KMS-11 (cell line): ENCODE measurements at regions not wholly inside any gene's neighbourhood (a gene's known extent, or its start where the extent isn't known, plus 50 kb on each side); places are given as distances from the start of the nearest gene placed in this dataset.

Source experiments
- H2AFZ ChIP-seq: fragments of 200-600 bp; sonication (generic); 2 replicates; pipeline ENCODE4 v1.6.1; 2016; ENCODE audit warnings: antibody characterized with exemption, mixed run types, low read depth
- H3K27ac ChIP-seq: fragments of 200-600 bp; sonication (generic); 2 replicates; pipeline ENCODE4 v1.6.1; 2016; ENCODE audit warnings: mild to moderate bottlenecking, mixed run types
- H3K27me3 ChIP-seq: fragments of 200-600 bp; sonication (generic); 2 replicates; pipeline ENCODE4 v1.6.1; 2017; ENCODE audit warnings: mild to moderate bottlenecking, low read depth, mixed run types, moderate library complexity; ENCODE audit not compliant: insufficient read depth
- H3K36me3 ChIP-seq: fragments of 200-600 bp; sonication (generic); 2 replicates; pipeline ENCODE4 v1.6.1; 2017; ENCODE audit warnings: mild to moderate bottlenecking, mixed run types; ENCODE audit not compliant: insufficient read depth
- H3K4me1 ChIP-seq: fragments of 200-600 bp; sonication (generic); 2 replicates; pipeline ENCODE4 v1.6.1; 2016; ENCODE audit warnings: mild to moderate bottlenecking, low read depth, mixed run types; ENCODE audit not compliant: poor library complexity, severe bottlenecking
- H3K4me2 ChIP-seq: fragments of 200-600 bp; sonication (generic); 2 replicates; pipeline ENCODE4 v1.7.0; 2016; ENCODE audit warnings: mild to moderate bottlenecking, mixed run types
- H3K4me3 ChIP-seq: fragments of 200-600 bp; sonication (generic); IDR thresholded peaks from 2 replicates; pipeline ENCODE4 v1.6.1; 2017; ENCODE audit warnings: low read depth, low read length, mixed read lengths; ENCODE audit not compliant: insufficient read depth
- H3K79me2 ChIP-seq: fragments of 200-600 bp; sonication (generic); 2 replicates; pipeline ENCODE4 v1.6.1; 2016; ENCODE audit warnings: low read depth, mixed run types; ENCODE audit not compliant: insufficient read depth
- H3K9ac ChIP-seq: fragments of 200-600 bp; sonication (generic); 2 replicates; pipeline ENCODE4 v1.6.1; 2016; ENCODE audit warnings: mild to moderate bottlenecking, mixed run types
- H4K20me1 ChIP-seq: fragments of 200-600 bp; sonication (generic); 2 replicates; pipeline ENCODE4 v1.6.1; 2016; ENCODE audit warnings: mild to moderate bottlenecking, mixed run types; ENCODE audit not compliant: insufficient read depth
- TF ChIP-seq, protein P1 (sequence below): fragments of 200-600 bp; sonication (generic); conservative IDR thresholded peaks from 2 replicates; pipeline ENCODE4 v1.6.1; 2017; ENCODE audit warnings: low read depth, mild to moderate bottlenecking, antibody characterized with exemption, low read length, moderate library complexity, mixed read lengths

DNA sequence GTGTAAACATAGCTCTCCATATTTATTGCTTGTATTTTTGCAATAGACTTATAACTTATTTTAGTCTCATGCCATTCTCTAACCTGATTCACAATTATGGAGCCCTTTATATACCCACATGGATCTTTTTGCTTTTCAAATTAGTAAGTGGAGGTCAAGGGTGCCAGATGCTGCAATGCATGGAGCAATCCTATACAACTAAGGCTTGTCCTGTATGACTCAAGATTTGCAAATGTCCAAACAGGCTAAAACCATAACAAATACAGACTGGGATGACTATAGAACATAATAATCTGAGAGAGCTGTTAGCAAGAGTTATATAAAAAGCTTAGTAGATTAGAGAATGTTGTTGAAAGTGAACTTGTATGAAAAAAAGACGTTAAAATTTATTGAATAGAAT lies 690.4 kb upstream of the NRXN1 start:
- H3K27ac ChIP-seq, result no peak overlapping the region
- H3K4me2 ChIP-seq, result no peak overlapping the region

DNA sequence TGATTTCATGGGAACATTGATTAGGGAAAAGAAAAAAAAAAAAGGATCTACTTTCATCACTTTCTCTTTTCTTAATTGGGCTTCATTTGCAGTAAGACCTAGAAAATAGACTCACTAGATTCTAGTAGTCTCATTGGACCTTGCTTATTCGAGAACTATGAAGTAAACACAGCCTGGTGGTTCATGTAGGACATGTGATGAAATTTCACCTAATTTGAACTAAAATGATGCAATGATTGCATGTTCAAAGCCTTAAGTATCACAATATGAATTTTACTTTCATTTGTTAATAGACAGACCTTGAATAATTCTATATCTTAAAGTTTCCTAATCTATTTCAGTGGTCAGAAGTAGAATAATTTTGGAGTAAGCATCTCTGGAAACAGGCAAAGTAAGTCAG lies 688.9 kb upstream of the NRXN1 start:
- Histone ChIP-seq H3K9ac (no peak overlapping the region), H3K27ac (no peak overlapping the region), H3K4me3 (no peak overlapping the region), H4K20me1 (no peaks in the 10 kb centered on the region), H3K79me2 (no peaks in the 10 kb centered on the region), H3K4me1 (no peaks in the 10 kb centered on the region), H2AFZ (no peak overlapping the region), H3K27me3 (no peaks in the 10 kb centered on the region), H3K36me3 (no peaks in the 10 kb centered on the region), H3K4me2 (no peak overlapping the region; the same call in 1 of the 2 replicates)
- TF ChIP-seq, protein P1, sequence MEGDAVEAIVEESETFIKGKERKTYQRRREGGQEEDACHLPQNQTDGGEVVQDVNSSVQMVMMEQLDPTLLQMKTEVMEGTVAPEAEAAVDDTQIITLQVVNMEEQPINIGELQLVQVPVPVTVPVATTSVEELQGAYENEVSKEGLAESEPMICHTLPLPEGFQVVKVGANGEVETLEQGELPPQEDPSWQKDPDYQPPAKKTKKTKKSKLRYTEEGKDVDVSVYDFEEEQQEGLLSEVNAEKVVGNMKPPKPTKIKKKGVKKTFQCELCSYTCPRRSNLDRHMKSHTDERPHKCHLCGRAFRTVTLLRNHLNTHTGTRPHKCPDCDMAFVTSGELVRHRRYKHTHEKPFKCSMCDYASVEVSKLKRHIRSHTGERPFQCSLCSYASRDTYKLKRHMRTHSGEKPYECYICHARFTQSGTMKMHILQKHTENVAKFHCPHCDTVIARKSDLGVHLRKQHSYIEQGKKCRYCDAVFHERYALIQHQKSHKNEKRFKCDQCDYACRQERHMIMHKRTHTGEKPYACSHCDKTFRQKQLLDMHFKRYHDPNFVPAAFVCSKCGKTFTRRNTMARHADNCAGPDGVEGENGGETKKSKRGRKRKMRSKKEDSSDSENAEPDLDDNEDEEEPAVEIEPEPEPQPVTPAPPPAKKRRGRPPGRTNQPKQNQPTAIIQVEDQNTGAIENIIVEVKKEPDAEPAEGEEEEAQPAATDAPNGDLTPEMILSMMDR, result no peak

More for the DNA sequence above, 690.4 kb upstream of the NRXN1 start:
- TF ChIP-seq, protein P1, result no peak
- Histone ChIP-seq H3K4me1 (no peaks in the 10 kb centered on the region), H4K20me1 (no peaks in the 10 kb centered on the region), H3K9ac (no peak overlapping the region), H3K4me3 (no peak overlapping the region), H2AFZ (no peak overlapping the region), H3K79me2 (no peaks in the 10 kb centered on the region), H3K27me3 (no peaks in the 10 kb centered on the region), H3K36me3 (no peaks in the 10 kb centered on the region)

DNA sequence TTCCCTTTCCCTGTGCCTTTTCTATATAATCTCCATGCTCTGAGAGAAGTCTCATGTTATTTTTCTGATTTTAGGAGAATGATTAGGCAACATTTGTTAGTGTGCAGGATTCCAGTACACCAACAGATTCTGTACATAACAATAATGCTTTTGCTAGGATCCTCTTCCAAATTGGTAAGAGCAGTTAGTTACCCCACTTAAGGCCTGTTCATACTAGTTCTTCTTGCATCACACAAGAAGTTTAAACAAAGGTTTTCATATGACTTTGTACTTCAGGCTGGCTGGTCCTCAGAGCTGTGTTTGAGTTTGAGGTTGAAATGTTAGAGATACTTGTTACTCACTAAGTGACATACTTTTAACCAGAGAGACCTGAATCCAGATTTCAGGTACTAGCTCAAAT lies 686.9 kb upstream of the NRXN1 start:
- no peaks in the 10 kb centered on the region for H3K36me3 ChIP-seq
- H3K27ac ChIP-seq, result no peak overlapping the region
- H3K4me1 ChIP-seq, result no peaks in the 10 kb centered on the region
- no peak overlapping the region for H3K9ac ChIP-seq
- H3K4me3 ChIP-seq, result no peak overlapping the region
- no peaks in the 10 kb centered on the region for H3K27me3 ChIP-seq
- TF ChIP-seq, protein P1, result no peak
- no peak overlapping the region for H2AFZ ChIP-seq
- H4K20me1 ChIP-seq, result no peaks in the 10 kb centered on the region
- H3K4me2 ChIP-seq, result no peak overlapping the region
- H3K79me2 ChIP-seq, result no peaks in the 10 kb centered on the region

- TF ChIP-seq, protein P1, result no peak
- no peaks in the 10 kb centered on the region for H3K79me2 ChIP-seq
- H3K4me3 ChIP-seq, result no peak overlapping the region
- H4K20me1 ChIP-seq, result no peaks in the 10 kb centered on the region
- no peak overlapping the region for H2AFZ ChIP-seq
- H3K27me3 ChIP-seq, result no peaks in the 10 kb centered on the region
- H3K4me2 ChIP-seq, result no peak overlapping the region
- no peak overlapping the region for H3K27ac ChIP-seq
- H3K9ac ChIP-seq, result no peak overlapping the region
- no peaks in the 10 kb centered on the region for H3K36me3 ChIP-seq
- H3K4me1 ChIP-seq, result no peaks in the 10 kb centered on the region
Observed at GRCh38 chr2:51717312-51717711, 685.4 kb upstream of the NRXN1 start.

DNA sequence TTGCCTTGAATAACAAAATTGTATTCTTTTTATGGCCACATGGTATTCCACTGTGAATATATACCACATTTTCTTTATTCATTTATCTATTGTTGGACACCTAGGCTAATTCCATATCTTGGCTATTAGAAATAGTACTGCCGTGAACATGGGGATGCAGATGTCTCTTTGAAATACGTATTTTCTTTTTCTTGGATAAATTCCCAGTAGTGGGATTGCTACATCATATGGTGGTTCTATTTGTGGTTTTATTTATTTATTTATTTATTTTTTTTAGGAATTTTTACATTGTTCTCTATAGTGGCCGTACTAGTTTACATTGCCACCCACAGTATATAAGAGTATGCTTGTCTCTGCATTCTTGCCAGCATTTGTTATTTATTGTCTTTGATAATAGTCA lies 679.8 kb upstream of the NRXN1 start:
- TF ChIP-seq, protein P1, result no peak
- Histone ChIP-seq H3K79me2 (no peaks in the 10 kb centered on the region), H2AFZ (no peak overlapping the region), H3K36me3 (no peaks in the 10 kb centered on the region), H3K4me1 (no peaks in the 10 kb centered on the region), H3K9ac (no peak overlapping the region), H4K20me1 (no peaks in the 10 kb centered on the region), H3K4me2 (no peak overlapping the region), H3K27me3 (no peaks in the 10 kb centered on the region), H3K27ac (no peak overlapping the region), H3K4me3 (no peak overlapping the region)
